GM12891 (cell line): ENCODE measurements at regions not wholly inside any gene's neighbourhood (a gene's known extent, or its start where the extent isn't known, plus 50 kb on each side); places are given as distances from the start of the nearest gene placed in this dataset.
"Not testable (repeated sequence)": the region's sequence is repeated elsewhere in the genome, so short reads cannot be mapped to it uniquely, and the experiment has no call there.

Experiments
- DNase-seq: peaks from one replicate; pipeline ENCODE4 v3.0.0; 2011; ENCODE audit warnings: low spot score; ENCODE audit not compliant: insufficient read length
- FAIRE-seq: peaks from 2 replicates; lab custom pipeline; 2011; peaks lifted over from hg19 to GRCh38; lab: Jason Lieb, UNC
- PAX5 ChIP-seq: IDR thresholded peaks from 2 replicates; pipeline ENCODE4 v1.6.1; 2011; ENCODE audit warnings: low read length, moderate library complexity, mild to moderate bottlenecking; ENCODE audit not compliant: insufficient read depth, severe bottlenecking
- POLR2A ChIP-seq: IDR thresholded peaks from 2 replicates; pipeline ENCODE4 v1.6.1; 2011; ENCODE audit warnings: low read depth, low read length, control low read depth
- POLR2AphosphoS5 ChIP-seq: IDR thresholded peaks from 2 replicates; pipeline ENCODE4 v1.6.1; 2011; ENCODE audit warnings: low read depth, low read length, control low read depth
- POU2F2 ChIP-seq: IDR thresholded peaks from 2 replicates; pipeline ENCODE4 v1.6.1; 2011; ENCODE audit warnings: low read depth, mild to moderate bottlenecking, control low read depth, low read length, moderate library complexity
- SPI1 ChIP-seq: IDR thresholded peaks from 2 replicates; pipeline ENCODE4 v1.6.1; 2011; ENCODE audit warnings: low read depth, low read length, control low read depth
- TAF1 ChIP-seq: IDR thresholded peaks from 2 replicates; pipeline ENCODE4 v1.6.1; 2011; ENCODE audit warnings: low read depth, low read length, control low read depth

DNA sequence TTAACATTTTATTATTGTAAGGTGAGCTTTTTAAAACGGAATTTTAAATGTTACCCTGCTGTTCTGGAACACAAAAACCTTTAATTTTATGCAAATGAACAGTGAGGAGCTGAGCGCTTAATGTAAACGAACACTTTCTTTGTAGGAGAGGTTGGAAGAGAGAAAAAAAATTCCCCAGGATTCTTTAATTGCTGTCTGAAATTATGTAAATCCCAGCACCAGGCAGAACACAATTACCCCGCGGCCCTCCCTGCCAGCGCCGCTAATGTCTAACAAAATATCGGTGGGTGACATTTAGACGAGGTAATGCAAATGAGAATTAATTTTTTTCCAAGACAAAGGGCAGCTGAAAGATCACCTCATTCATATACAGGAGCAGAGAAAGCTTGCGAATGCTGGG is 143.4 kb upstream of the MVB12B start:
- FAIRE-seq = no peak

DNA sequence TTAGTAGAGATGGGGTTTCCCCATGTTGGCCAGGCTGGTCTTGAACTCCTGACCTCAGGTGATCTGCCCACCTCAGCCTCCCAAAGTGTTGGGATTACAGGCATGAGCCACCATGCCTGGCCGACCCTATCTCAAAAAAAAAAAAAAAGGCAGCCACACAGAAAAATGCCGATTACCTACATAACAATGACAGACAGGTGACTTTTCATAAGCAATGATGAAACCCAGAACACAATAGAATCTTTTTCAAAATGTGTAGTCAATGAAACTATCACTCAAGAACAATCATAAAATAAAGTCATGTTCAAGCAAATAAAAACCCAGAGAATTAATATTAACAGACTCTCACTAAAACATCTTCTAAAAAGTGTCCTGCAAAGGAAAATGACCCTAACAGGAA is 135.6 kb upstream of the MVB12B start:
- DNase-seq, FAIRE-seq: not testable (repeated sequence)

More for the DNA sequence above, 143.4 kb upstream of the MVB12B start:
- no peak for TF ChIP-seq SPI1
- no peak for TF ChIP-seq POLR2AphosphoS5
- no peak for TF ChIP-seq TAF1
- TF ChIP-seq POLR2A = no peak
- no peak for TF ChIP-seq POU2F2
- no peak for TF ChIP-seq PAX5
- DNase-seq = no peak

DNA sequence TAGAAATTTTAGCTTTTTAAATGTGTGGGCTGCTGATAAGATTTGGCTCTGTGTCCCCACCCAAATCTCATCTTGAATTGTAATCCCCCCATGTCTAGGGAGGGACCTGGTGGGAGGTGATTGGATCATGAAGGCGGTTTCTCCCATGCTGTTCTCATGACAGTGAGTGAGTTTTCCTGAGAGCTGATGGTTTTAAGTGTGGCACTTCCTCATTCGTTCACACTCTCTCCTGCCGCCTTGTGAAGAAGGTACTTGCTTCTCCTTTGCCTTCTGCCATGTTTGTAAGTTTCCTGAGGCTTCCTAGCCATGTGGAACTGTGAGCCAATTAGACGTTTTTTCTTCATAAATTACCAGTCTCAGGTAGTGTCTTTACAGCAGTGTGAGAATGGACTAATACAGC is 127.8 kb upstream of the MVB12B start:
- no peak for FAIRE-seq
- no peak for DNase-seq
- TF ChIP-seq SPI1 (0 out of 2 replicates have a peak, but pooled peaks have one; percentile 22), POU2F2 (no peak), POLR2A (no peak)

DNA sequence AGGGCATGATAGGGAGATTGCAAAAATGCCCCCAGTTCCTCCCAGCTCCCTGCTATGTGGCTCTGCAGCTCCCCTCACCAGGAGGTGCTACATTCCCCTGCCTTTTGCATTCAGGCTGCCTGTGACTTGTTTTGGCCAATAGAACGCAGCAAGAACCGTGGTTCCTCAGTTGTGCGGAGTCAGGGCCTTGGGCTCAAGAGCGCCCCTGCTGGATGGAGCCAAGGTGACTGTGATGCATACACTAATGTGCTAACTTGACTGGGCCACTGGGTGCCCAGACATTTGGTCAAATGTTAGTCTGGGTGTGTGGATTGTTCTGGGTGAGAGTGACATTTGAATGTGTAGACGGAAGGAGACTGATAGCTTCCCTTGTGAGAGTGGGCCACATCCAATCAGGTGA is 123.3 kb upstream of the MVB12B start:
- DNase-seq (no peak), FAIRE-seq (no peak)
- TF ChIP-seq PAX5 (no peak), POLR2A (no peak), POLR2AphosphoS5 (no peak), POU2F2 (no peak), SPI1 (no peak), TAF1 (no peak)

DNA sequence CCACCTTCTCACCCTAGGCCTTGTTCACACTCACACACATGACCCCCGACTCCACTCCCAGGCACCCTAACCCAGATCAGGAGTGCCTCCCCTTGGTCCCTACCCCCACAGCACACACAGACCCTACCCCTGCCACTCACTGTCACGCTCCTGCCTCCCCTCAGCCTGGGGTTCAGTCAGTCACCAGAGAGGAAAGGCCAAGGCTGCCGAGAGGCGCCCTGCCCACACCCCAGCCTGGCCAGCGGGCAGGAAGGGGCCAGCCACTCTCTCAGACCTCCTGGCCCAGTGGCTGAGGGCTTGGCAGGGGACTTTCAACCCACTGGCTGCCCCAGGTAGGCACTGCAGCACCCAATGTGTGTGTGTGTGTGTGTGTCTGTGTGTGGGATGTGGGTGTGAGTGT is 122.4 kb upstream of the MVB12B start:
- FAIRE-seq (no peak), DNase-seq (no peak)
- TF ChIP-seq POLR2A (no peak), POU2F2 (no peak), PAX5 (no peak), SPI1 (no peak), TAF1 (no peak), POLR2AphosphoS5 (no peak)

DNA sequence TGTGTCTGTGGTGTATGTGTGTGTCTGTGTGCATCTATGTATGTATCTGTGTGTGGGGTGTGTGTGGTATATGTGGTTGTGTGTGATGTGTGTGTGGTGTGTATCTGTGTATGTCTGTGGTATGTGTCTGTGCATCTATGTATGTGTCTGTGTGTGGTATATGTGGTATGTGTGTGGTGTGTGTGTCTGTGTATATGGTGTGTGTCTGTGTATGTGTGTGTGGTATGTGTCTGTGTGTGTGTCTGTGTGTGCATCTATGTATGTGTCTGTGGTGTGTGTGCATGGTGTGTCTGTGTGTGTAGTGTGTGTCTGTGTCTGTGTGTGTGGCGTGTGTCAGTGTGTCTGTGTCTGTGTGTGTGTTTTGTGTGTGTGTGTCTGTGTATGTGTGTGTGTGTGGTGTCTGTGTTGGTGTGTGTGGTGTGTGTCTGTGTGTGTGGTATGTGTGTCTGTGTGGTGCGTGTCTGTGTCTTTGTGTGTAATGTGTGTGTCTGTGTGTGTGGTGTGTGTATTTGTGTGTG is 121.9 kb upstream of the MVB12B start:
- DNase-seq (no peak), FAIRE-seq (no peak)
- TF ChIP-seq POLR2A (no peak), SPI1 (no peak), POLR2AphosphoS5 (no peak), PAX5 (no peak), POU2F2 (no peak), TAF1 (no peak)

DNA sequence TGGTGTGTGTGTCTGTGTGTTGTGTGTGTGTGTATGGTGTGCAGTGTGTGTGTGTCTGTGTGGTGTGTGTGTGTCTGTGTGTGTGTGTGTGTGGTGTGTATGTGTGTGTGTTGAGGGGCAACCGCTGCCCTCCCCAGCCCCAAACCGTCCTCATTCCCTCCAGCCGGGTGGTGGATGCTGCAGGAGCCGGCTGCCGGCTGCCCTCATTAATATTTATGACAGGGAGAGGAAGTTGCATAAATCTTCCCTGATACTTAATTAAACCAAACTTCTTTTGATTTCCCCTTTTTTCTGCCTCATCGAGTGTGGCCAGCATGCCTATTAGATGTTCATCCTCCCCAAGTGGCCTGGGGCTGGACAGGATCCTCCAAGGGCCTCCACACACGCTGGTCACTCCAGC is 121.4 kb upstream of the MVB12B start:
- no peak for DNase-seq
- peak; percentile 92 for FAIRE-seq
- TF ChIP-seq SPI1 = no peak

DNA sequence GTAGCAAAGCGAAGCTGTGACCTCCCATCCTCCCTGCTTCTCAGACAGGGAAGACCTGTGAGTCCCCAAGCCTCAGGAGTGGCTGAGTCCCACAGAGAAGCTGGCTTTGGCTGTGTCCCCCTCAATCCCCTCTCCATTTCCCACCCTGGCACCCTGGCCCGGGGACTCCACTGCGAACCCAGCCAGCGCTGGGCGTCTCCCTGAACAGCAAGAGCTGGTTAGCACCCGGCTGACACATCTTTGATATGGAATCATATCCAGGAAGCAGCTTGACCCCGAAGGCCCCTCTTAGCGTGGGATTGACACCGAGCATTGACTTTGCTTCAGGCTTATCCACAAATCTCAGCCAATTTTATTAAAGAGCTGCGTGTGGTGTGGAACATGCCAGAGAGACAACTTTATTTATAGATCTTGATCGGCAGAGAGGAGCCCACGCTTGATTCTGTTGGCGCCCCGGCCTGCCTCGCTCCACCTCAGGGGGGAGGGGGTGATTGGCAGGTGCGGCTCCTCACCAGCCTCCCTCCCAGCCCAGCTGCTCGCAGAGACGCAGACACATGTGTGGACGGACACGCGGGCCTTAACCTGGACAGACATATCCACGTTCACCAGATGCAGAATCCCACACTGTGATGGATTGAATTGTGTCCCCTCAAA is 120.7 kb upstream of the MVB12B start:
- no peak for TF ChIP-seq PAX5
- no peak for TF ChIP-seq POLR2AphosphoS5
- TF ChIP-seq TAF1 = no peak
- TF ChIP-seq SPI1 = no peak
- no peak for TF ChIP-seq POU2F2
- TF ChIP-seq POLR2A = no peak
- FAIRE-seq = no peak

DNA sequence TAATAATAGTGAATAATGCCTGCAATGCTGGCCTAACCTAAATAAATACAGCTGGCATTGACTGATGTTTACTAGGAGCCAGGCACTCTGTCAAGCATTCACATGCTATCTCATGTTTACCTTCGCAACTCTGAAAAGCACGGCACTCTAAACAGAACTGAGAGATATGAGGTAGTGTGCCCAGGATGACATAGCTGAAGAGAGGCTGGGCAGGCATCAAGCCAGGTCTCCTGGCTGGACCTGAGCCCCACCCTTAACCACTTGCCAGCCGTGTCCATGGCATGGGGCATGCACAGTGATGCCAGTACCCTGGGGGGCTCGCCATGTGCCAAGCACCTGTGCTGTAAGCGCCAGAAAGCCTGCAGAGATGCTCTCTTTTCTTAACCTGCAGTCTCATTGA is 119.4 kb upstream of the MVB12B start:
- no peak for TF ChIP-seq POLR2A
- no peak for TF ChIP-seq PAX5
- TF ChIP-seq TAF1 = no peak
- TF ChIP-seq POU2F2 = no peak
- no peak for TF ChIP-seq POLR2AphosphoS5
- TF ChIP-seq SPI1 = no peak
- FAIRE-seq = no peak
- DNase-seq = no peak

More for the DNA sequence above, 120.7 kb upstream of the MVB12B start:
- no peak for DNase-seq

DNA sequence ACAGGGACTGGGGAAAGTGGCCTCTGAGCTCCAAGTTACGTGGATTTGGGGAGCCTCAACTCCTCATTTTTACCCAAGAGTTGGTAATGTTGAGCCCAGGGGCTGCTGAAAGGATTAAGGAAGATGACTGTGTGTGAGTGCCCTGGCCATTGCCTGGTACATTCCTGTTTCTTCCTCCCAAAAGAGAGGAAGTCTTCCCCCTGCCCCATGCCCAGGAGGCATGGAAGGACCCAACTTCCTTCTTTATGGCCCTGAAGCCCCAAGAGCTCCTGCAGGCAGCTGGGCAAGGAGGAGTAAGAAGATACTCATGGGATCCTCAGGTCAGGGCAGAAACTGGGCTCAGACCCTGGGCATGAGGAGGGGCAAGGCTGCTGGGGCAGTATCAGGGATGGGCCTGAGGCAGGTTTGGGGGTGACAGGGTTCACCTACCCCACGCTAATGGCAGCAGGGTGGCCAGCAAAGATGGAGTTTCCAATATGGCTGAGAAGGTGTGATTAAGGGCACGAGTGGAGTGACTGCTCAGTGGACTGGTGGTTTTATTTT is 118.3 kb upstream of the MVB12B start:
- DNase-seq (no peak), FAIRE-seq (no peak)
- TF ChIP-seq PAX5 = no peak
- no peak for TF ChIP-seq TAF1
- TF ChIP-seq POU2F2 = no peak
- no peak for TF ChIP-seq SPI1
- no peak for TF ChIP-seq POLR2A
- no peak for TF ChIP-seq POLR2AphosphoS5
